GM12878 (cell line): ENCODE measurements at regions not wholly inside any gene's neighbourhood (a gene's known extent, or its start where the extent isn't known, plus 50 kb on each side); places are given as distances from the start of the nearest gene placed in this dataset.

Experiments used
- ATAC-seq: fragments of 200-7000 bp; cut with Tn5 transposase; 3 replicates; pipeline ENCODE4 v1.9.1; 2020; ENCODE audit warnings: mild to moderate bottlenecking, moderate library complexity
- BruUV-seq: library from RNA; stranded (reverse); fragments of 400-500 nt; replicated peaks from 2 replicates; lab custom pipeline; 2021; lab: Mats Ljungman, UMichigan
- CTCF ChIA-PET: fragments of 300-600 bp; sonication (Branson Sonifier 250); formaldehyde crosslinking; extraction: SDS; loops from one replicate; lab custom pipeline; 2021; ENCODE audit warnings: inconsistent platforms; lab: Yijun Ruan, JAX
- POLR2A ChIA-PET: fragments of 350-600 bp; formaldehyde crosslinking; extraction: SDS; loops from one replicate; lab custom pipeline; 2021; ENCODE audit warnings: inconsistent platforms; lab: Charles Lee
- RAD21 ChIA-PET: fragments of 300-600 bp; sonication (Branson Sonifier 250); formaldehyde crosslinking; loops from one replicate; lab custom pipeline; 2023; ENCODE audit warnings: antibody characterized with exemption; ENCODE audit not compliant: unreplicated experiment; lab: Charles Lee
- SMC1A ChIA-PET: fragments of 300-600 bp; sonication (Branson Sonifier 250); formaldehyde crosslinking; loops from one replicate; lab custom pipeline; 2023; ENCODE audit not compliant: unreplicated experiment, uncharacterized antibody; lab: Charles Lee
- DNase-seq: peaks from one replicate; pipeline ENCODE4 v3.0.0-alpha.2; 2011; ENCODE audit warnings: low read depth, low spot score
- FAIRE-seq: peaks from 3 replicates; lab custom pipeline; 2011; peaks lifted over from hg19 to GRCh38; lab: Jason Lieb, UNC
- H2AFZ ChIP-seq: 2 replicates; pipeline ENCODE4 v1.6.0; 2011; ENCODE audit warnings: low read depth, low read length, control low read depth; ENCODE audit not compliant: control insufficient read depth
- H3K27ac ChIP-seq: 2 replicates; pipeline ENCODE4 v1.5.1; 2011; ENCODE audit warnings: control low read depth; ENCODE audit not compliant: control insufficient read depth, insufficient read depth
- H3K27me3 ChIP-seq, 2 experiments: replicated peaks in 1 of 2; 2 replicates each; pipeline versions ENCODE4 v1.6.0 to v1.6.1; 2011; ENCODE audit warnings: low read length in 1 of 2; ENCODE audit not compliant: control insufficient read depth in 2 of 2, insufficient read depth in 2 of 2
- H3K36me3 ChIP-seq, 2 experiments: 2 replicates each; pipeline ENCODE4 v1.5.1; 2011; ENCODE audit warnings: low read length in 1 of 2; ENCODE audit not compliant: control insufficient read depth in 2 of 2, insufficient read depth in 2 of 2
- H3K4me1 ChIP-seq: 2 replicates; pipeline ENCODE4 v1.6.1; 2011; ENCODE audit warnings: mild to moderate bottlenecking, low read length, moderate library complexity, mixed read lengths; ENCODE audit not compliant: control insufficient read depth, insufficient read depth
- H3K4me2 ChIP-seq: 2 replicates; pipeline ENCODE4 v1.6.0; 2011; ENCODE audit warnings: control low read depth; ENCODE audit not compliant: control insufficient read depth, insufficient read depth
- H3K4me3 ChIP-seq: fragments of 200-600 bp; sonication (generic); 2 replicates; pipeline ENCODE4 v1.5.1; 2016
- H3K79me2 ChIP-seq: 2 replicates; pipeline ENCODE4 v1.6.0; 2011; ENCODE audit warnings: low read length; ENCODE audit not compliant: control insufficient read depth, insufficient read depth
- H3K9ac ChIP-seq: 2 replicates; pipeline ENCODE4 v1.8.0; 2011; ENCODE audit warnings: low read length, control low read depth, mixed read lengths; ENCODE audit not compliant: control insufficient read depth, insufficient read depth
- H3K9me3 ChIP-seq: replicated peaks from 3 replicates; pipeline ENCODE4 v1.5.1; 2011; ENCODE audit warnings: mild to moderate bottlenecking, low read length; ENCODE audit not compliant: control insufficient read depth, insufficient read depth
- H4K20me1 ChIP-seq: 2 replicates; pipeline ENCODE4 v1.6.0; 2011; ENCODE audit not compliant: control insufficient read depth, insufficient read depth
- BMI1 ChIP-seq: fragments of 450-650 bp; IDR thresholded peaks from 2 replicates; pipeline ENCODE4 v1.6.1; 2016; ENCODE audit warnings: mild to moderate bottlenecking, moderate library complexity, borderline replicate concordance
- CBFB ChIP-seq: IDR thresholded peaks from 2 replicates; pipeline ENCODE4 v1.6.1; 2016; ENCODE audit warnings: antibody characterized with exemption, low read depth
- CHD2 ChIP-seq: IDR thresholded peaks from 2 replicates; pipeline ENCODE4 v1.6.1; 2011; ENCODE audit warnings: low read depth, low read length, improper control_type of control experiment, borderline replicate concordance
- CREB1 ChIP-seq: IDR thresholded peaks from 2 replicates; pipeline ENCODE4 v1.6.1; 2012; ENCODE audit warnings: low read depth, mild to moderate bottlenecking, inconsistent platforms
- ETV6 ChIP-seq, 2 experiments: fragments of 450-650 bp in 1 of 2; IDR thresholded peaks in 1 of 2; conservative IDR thresholded peaks in 1 of 2; 2 replicates each; pipeline ENCODE4 v1.6.1; 2014; ENCODE audit warnings: antibody characterized with exemption in 1 of 2, borderline replicate concordance in 1 of 2, low read depth in 1 of 2, mild to moderate bottlenecking in 1 of 2, moderate library complexity in 1 of 2
- FOS ChIP-seq: IDR thresholded peaks from 3 replicates; pipeline ENCODE4 v1.6.1; 2011; ENCODE audit warnings: borderline replicate concordance; ENCODE audit not compliant: insufficient read length; ENCODE audit errors: extremely low read depth
- IKZF1 ChIP-seq: fragments of 450-650 bp; conservative IDR thresholded peaks from 2 replicates; pipeline ENCODE4 v1.6.1; 2017; ENCODE audit warnings: antibody characterized with exemption, mild to moderate bottlenecking
- IKZF2 ChIP-seq, 2 experiments: fragments of 450-650 bp; IDR thresholded peaks; 2 replicates each; pipeline ENCODE4 v1.6.1; 2017; ENCODE audit warnings: mild to moderate bottlenecking in 2 of 2, moderate library complexity in 2 of 2
- IRF4 ChIP-seq: IDR thresholded peaks from 2 replicates; pipeline ENCODE4 v1.6.1; 2011; ENCODE audit warnings: low read depth, low read length
- RAD51 ChIP-seq: fragments of 450-650 bp; IDR thresholded peaks from 2 replicates; pipeline ENCODE4 v1.6.1; 2016; ENCODE audit warnings: moderate library complexity, mild to moderate bottlenecking, inconsistent platforms
- SMAD1 ChIP-seq: fragments of 450-650 bp; IDR thresholded peaks from 2 replicates; pipeline ENCODE4 v1.6.1; 2018; ENCODE audit warnings: mild to moderate bottlenecking, low read depth; ENCODE audit not compliant: partially characterized antibody
- YY1 ChIP-seq: IDR thresholded peaks from 2 replicates; pipeline ENCODE4 v1.6.1; 2011; ENCODE audit warnings: low read depth, mild to moderate bottlenecking, low read length
- WGBS: methylation state at CpG from one replicate; pipeline ENCODE4 v1.1.6; 2016; ENCODE audit warnings: low lambda C conversion rate; ENCODE audit not compliant: insufficient replicate concordance, insufficient coverage; ENCODE audit errors: missing lambda C conversion rate; 5-methylcytosine and 5-hydroxymethylcytosine counted together
- in situ Hi-C: fragments of 300-500 bp; cut with MboI; formaldehyde crosslinking; loops from 9 replicates; pipeline ENCODE4 v1.14.3; 2018; ENCODE audit warnings: mixed read lengths
- intact Hi-C: fragments of 100-400 bp; cut with micrococcal nuclease; formaldehyde crosslinking; loops from one replicate; pipeline ENCODE4 v1.14.2; 2022; ENCODE audit not compliant: unreplicated experiment
- TF ChIP-seq, protein P1 (sequence below): fragments of 450-650 bp; IDR thresholded peaks from 2 replicates; pipeline ENCODE4 v1.6.1; 2016; ENCODE audit warnings: mild to moderate bottlenecking
- TF ChIP-seq, protein P2 (sequence below): IDR thresholded peaks from 2 replicates; pipeline ENCODE4 v1.6.1; 2012; ENCODE audit warnings: low read depth, low read length, improper control_type of control experiment
- TF ChIP-seq, protein P3 (sequence below): IDR thresholded peaks from 2 replicates; pipeline ENCODE4 v1.6.1; 2011; ENCODE audit warnings: borderline replicate concordance, low read depth, mild to moderate bottlenecking, moderate library complexity, low read length; ENCODE audit not compliant: insufficient read depth, poor library complexity, severe bottlenecking

DNA sequence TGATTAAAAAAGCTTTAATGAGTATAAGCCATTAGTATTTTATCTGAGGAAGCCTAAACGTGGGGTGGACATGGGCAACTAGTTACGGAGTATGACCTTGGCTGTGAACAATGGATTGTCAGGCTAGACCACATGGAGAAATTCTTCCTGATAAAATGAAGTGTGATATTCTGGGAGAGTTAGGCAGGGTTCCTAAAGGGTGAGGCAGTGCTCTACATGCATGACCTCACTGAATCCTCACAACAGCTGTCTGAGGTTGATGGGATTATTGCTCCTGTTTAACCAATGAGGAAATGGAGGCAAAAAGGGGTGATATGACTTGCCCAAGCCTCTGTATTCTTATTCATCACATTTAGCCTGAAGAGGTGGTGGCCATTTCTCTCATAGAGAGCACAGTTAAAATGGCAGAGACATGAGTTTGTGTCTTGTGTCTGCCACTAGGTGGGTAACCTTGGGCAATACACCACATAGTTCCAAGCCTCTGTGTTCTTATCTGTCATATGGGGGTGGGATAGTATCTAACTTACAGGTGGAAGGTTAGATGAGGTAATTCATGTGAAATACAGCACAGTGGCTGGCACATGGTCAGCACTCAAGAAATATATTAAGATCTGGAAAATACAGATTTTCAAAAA, 96.1 kb upstream of the NR3C1 start:
- Histone ChIP-seq H3K36me3 (no peaks in the 10 kb centered on the region), H3K4me1 (no peaks in the 10 kb centered on the region), H3K79me2 (no peaks in the 10 kb centered on the region), H3K9me3 (no peaks in the 10 kb centered on the region), H3K27me3 (no peaks in the 10 kb centered on the region), H3K4me2 (no peak overlapping the region), H3K27ac (no peak overlapping the region), H4K20me1 (no peaks in the 10 kb centered on the region), H3K9ac (no peak overlapping the region), H3K4me3 (no peak overlapping the region), H2AFZ (no peak overlapping the region)
- no peak for FAIRE-seq
- CTCF ChIA-PET = no interaction called here
- intact Hi-C loops = loop anchor here (10.0 kb wide), 1 partner anchor 255 kb away; no protein-coding TSS in a partner anchor
- BruUV-seq = no TSS peak
- TF ChIP-seq, protein P1, sequence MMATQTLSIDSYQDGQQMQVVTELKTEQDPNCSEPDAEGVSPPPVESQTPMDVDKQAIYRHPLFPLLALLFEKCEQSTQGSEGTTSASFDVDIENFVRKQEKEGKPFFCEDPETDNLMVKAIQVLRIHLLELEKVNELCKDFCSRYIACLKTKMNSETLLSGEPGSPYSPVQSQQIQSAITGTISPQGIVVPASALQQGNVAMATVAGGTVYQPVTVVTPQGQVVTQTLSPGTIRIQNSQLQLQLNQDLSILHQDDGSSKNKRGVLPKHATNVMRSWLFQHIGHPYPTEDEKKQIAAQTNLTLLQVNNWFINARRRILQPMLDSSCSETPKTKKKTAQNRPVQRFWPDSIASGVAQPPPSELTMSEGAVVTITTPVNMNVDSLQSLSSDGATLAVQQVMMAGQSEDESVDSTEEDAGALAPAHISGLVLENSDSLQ = no peak
- no peak for TF ChIP-seq SMAD1
- TF ChIP-seq IKZF2 (IDR thresholded peaks at IDR 0.05) = no peak
- TF ChIP-seq ETV6 (conservative IDR thresholded peaks at IDR 0.05 in 1 of 2, IDR thresholded peaks at IDR 0.05 in 1 of 2; ENCODE audit: borderline replicate concordance in 1 of 2, low read depth in 1 of 2) = no peak
- TF ChIP-seq YY1 = 0 out of 2 replicates have a peak, but pooled peaks have one; percentile 46
- peak; percentile 76 for ATAC-seq
- WGBS = 86% methylated on average over 2 of the region's 2 CpGs
- RAD21 ChIA-PET = no interaction called here
- POLR2A ChIA-PET = no interaction called here
- in situ Hi-C loops = no loop called here
- SMC1A ChIA-PET = no interaction called here
- no peak for DNase-seq

DNA sequence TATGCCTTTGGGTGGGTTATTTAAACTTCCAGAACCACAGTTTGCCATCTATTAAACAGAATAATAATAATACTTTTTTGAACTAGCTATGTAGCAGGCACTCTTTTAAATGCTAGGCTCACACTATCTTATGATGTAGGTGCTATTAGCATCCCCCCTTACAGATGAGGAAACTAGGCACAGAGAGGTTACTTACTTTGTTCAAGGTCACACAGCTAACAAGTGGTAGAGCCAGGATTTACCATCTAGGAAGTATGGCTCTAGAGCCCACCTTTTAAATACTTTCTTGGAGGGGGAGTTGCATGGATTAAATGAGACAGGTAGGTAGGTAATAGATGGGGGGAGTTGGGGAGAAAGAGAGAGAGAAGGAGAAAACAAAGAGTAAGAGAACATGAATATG, 95.3 kb upstream of the NR3C1 start:
- CTCF ChIA-PET = interaction anchor here (0.6 kb wide), 1 partner anchor 639 kb away, joined by 3 read pairs; no protein-coding TSS in a partner anchor
- TF ChIP-seq BMI1 = no peak
- TF ChIP-seq CHD2 = no peak
- TF ChIP-seq, protein P2, sequence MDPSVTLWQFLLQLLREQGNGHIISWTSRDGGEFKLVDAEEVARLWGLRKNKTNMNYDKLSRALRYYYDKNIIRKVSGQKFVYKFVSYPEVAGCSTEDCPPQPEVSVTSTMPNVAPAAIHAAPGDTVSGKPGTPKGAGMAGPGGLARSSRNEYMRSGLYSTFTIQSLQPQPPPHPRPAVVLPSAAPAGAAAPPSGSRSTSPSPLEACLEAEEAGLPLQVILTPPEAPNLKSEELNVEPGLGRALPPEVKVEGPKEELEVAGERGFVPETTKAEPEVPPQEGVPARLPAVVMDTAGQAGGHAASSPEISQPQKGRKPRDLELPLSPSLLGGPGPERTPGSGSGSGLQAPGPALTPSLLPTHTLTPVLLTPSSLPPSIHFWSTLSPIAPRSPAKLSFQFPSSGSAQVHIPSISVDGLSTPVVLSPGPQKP = no peak
- TF ChIP-seq, protein P3, sequence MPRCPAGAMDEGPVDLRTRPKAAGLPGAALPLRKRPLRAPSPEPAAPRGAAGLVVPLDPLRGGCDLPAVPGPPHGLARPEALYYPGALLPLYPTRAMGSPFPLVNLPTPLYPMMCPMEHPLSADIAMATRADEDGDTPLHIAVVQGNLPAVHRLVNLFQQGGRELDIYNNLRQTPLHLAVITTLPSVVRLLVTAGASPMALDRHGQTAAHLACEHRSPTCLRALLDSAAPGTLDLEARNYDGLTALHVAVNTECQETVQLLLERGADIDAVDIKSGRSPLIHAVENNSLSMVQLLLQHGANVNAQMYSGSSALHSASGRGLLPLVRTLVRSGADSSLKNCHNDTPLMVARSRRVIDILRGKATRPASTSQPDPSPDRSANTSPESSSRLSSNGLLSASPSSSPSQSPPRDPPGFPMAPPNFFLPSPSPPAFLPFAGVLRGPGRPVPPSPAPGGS = no peak
- no peak for TF ChIP-seq IRF4
- no peak for TF ChIP-seq RAD51
- no peak for TF ChIP-seq CBFB
- TF ChIP-seq FOS = no peak
- TF ChIP-seq CREB1 = no peak
- no peak for TF ChIP-seq IKZF1

More for the DNA sequence above, 95.3 kb upstream of the NR3C1 start:
- no TSS peak for BruUV-seq
- ChIA-PET POLR2A (no interaction called here), SMC1A (interaction anchor here (0.7 to 1.1 kb wide), 2 partner anchors 155 to 216 kb away, joined by 3 read pairs; no protein-coding TSS in a partner anchor), RAD21 (no interaction called here)
- Histone ChIP-seq H2AFZ (no peak overlapping the region), H3K4me2 (no peak overlapping the region), H3K36me3 (no peaks in the 10 kb centered on the region), H3K4me3 (no peak overlapping the region), H3K79me2 (no peaks in the 10 kb centered on the region), H3K4me1 (no peaks in the 10 kb centered on the region), H4K20me1 (no peaks in the 10 kb centered on the region), H3K27me3 (no peaks in the 10 kb centered on the region), H3K27ac (no peak overlapping the region), H3K9me3 (no peaks in the 10 kb centered on the region), H3K9ac (no peak overlapping the region)
- DNase-seq = no peak
- intact Hi-C loops = no loop called here
- no peak for ATAC-seq
- FAIRE-seq = no peak
- in situ Hi-C loops = no loop called here
